OCI-LY7 (cell line): ENCODE measurements at regions not wholly inside any gene's neighbourhood (a gene's known extent, or its start where the extent isn't known, plus 50 kb on each side); places are given as distances from the start of the nearest gene placed in this dataset.

Source experiments
- CTCF ChIP-seq: fragments of 200-600 bp; sonication (generic); conservative IDR thresholded peaks from 2 replicates; pipeline ENCODE4 v1.5.1; 2014; ENCODE audit warnings: mild to moderate bottlenecking, antibody characterized with exemption, low read length, moderate library complexity, mixed read lengths
- EZH2phosphoT487 ChIP-seq: fragments of 200-600 bp; sonication (generic); IDR thresholded peaks from 2 replicates; pipeline ENCODE4 v1.6.1; 2018; ENCODE audit warnings: low read depth, borderline replicate concordance, mild to moderate bottlenecking, mixed run types, antibody characterized with exemption, low read length, moderate library complexity, mixed read lengths

DNA sequence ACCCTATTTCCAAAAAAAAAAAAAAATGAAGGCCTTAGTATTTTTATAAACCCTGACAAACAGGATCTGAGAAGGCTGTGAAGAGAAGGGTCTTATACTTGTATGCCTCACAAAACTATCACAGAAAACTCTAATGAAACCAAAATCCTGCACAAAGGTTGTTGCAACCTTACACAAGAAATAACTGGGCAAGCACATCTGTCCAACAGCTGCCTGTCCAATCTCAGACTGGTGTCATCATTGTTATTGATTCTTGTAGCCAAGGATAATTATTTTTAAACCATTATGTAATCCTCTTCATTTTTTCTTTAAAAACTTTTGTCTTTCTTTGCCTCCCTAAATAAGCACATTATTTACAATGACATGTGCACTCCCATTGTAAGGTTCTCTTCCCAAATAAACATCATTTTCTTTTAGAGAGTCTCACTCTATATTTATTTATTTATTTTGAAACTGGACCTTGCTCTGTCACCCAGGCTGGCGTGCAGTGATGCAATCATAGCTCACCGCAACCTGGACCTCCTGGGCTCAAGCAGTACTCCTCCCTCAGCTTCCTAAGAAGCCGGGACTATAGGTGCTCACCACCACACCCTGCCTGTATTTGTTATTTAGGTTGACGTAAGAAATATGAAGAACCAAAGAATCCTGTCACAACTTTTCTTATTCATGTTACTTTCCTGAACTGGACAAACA, 697.1 kb downstream of the DOK5 start:
- TF ChIP-seq CTCF (no peak), EZH2phosphoT487 (no peak)
